ENCODE measurements at regions not wholly inside any gene's neighbourhood (a gene's known extent, or its start where the extent isn't known, plus 50 kb on each side); places are given as distances from the start of the nearest gene placed in this dataset.

GRCh38 chr20:11981366-11981947 is 63.8 kb downstream of the BTBD3 start:
- H3K4me3 ChIP-seq = no peak overlapping the region
- no peak for DNase-seq
- no peaks in the 10 kb centered on the region for H3K27me3 ChIP-seq
- no peaks in the 10 kb centered on the region for H3K9me3 ChIP-seq
- H3K36me3 ChIP-seq = no peaks in the 10 kb centered on the region
- H3K27ac ChIP-seq = no peak overlapping the region
- H3K4me1 ChIP-seq (ENCODE audit: insufficient read depth) = no peaks in the 10 kb centered on the region
- no peak for TF ChIP-seq POLR2A (IDR thresholded peaks at IDR 0.05)
- no peak for TF ChIP-seq EP300 (IDR thresholded peaks at IDR 0.05)
- TF ChIP-seq CTCF (IDR thresholded peaks at IDR 0.05) = no peak
- 85 to 97% (median 91%) methylated on average over 4 of the region's 4 CpGs for WGBS, 3 donors
- intact Hi-C loops (cut with DNase I) = no loop called here

GRCh38 chr20:11982289-11982954 is 64.7 kb downstream of the BTBD3 start:
- DNase-seq = no peak
- no peaks in the 10 kb centered on the region for H3K4me1 ChIP-seq (ENCODE audit: insufficient read depth)
- H3K36me3 ChIP-seq = no peaks in the 10 kb centered on the region
- no peak overlapping the region for H3K27ac ChIP-seq
- TF ChIP-seq EP300 (IDR thresholded peaks at IDR 0.05) (no peak), POLR2A (IDR thresholded peaks at IDR 0.05) (no peak), CTCF (IDR thresholded peaks at IDR 0.05) (no peak)
- no peaks in the 10 kb centered on the region for H3K9me3 ChIP-seq
- intact Hi-C loops (cut with DNase I) = no loop called here
- no peaks in the 10 kb centered on the region for H3K27me3 ChIP-seq
- H3K4me3 ChIP-seq = no peak overlapping the region
- WGBS, 3 donors = 69 to 84% (median 82%) methylated on average over 4 of the region's 4 CpGs

GRCh38 chr20:11982955-11983470 is 65.3 kb downstream of the BTBD3 start:
- intact Hi-C loops (cut with DNase I) = no loop called here
- DNase-seq = no peak
- WGBS, 3 donors = 54 to 69% (median 67%) methylated on average over 8 of the region's 8 CpGs
- no peak for TF ChIP-seq EP300 (IDR thresholded peaks at IDR 0.05)
- TF ChIP-seq POLR2A (IDR thresholded peaks at IDR 0.05) = no peak
- TF ChIP-seq CTCF (IDR thresholded peaks at IDR 0.05) = no peak
- Histone ChIP-seq H3K27me3 (no peaks in the 10 kb centered on the region), H3K4me1 (ENCODE audit: insufficient read depth) (no peaks in the 10 kb centered on the region), H3K36me3 (no peaks in the 10 kb centered on the region), H3K27ac (no peak overlapping the region), H3K9me3 (no peaks in the 10 kb centered on the region), H3K4me3 (no peak overlapping the region)

GRCh38 chr20:11986954-11987353 is 69.3 kb downstream of the BTBD3 start:
- H3K4me3 ChIP-seq = no peak overlapping the region
- no peaks in the 10 kb centered on the region for H3K36me3 ChIP-seq
- no peaks in the 10 kb centered on the region for H3K9me3 ChIP-seq
- no peaks in the 10 kb centered on the region for H3K27me3 ChIP-seq
- intact Hi-C loops (cut with DNase I) = no loop called here
- TF ChIP-seq POLR2A (IDR thresholded peaks at IDR 0.05) = no peak
- no peak for TF ChIP-seq CTCF (IDR thresholded peaks at IDR 0.05)
- TF ChIP-seq EP300 (IDR thresholded peaks at IDR 0.05) = no peak
- no peak for DNase-seq
- H3K4me1 ChIP-seq (ENCODE audit: insufficient read depth) = no peaks in the 10 kb centered on the region
- no peak overlapping the region for H3K27ac ChIP-seq
